RKO (cell line): ENCODE measurements at regions not wholly inside any gene's neighbourhood (a gene's known extent, or its start where the extent isn't known, plus 50 kb on each side); places are given as distances from the start of the nearest gene placed in this dataset.
"Not testable (repeated sequence)": the region's sequence is repeated elsewhere in the genome, so short reads cannot be mapped to it uniquely, and the experiment has no call there.

ENCODE experiments used
- DNase-seq: peaks from one replicate; pipeline ENCODE4 v3.0.0-alpha.2; 2016; ENCODE audit warnings: low spot score

GRCh38 chr5:104016646-104017045 is 454.1 kb upstream of the NUDT12 start:
- DNase-seq: peak; percentile 73

GRCh38 chr5:104015765-104016164 is 453.2 kb upstream of the NUDT12 start:
- no peak for DNase-seq

GRCh38 chr5:104002783-104003182 is 440.2 kb upstream of the NUDT12 start:
- not testable (repeated sequence) for DNase-seq

GRCh38 chr5:104001136-104001535 is 438.5 kb upstream of the NUDT12 start:
- no peak for DNase-seq

GRCh38 chr5:103993031-103993430 is 430.4 kb upstream of the NUDT12 start:
- DNase-seq: no peak

- DNase-seq: no peak
Measured at GRCh38 chr5:103990064-103990463, 427.5 kb upstream of the NUDT12 start.

- DNase-seq: no peak
Measured at GRCh38 chr5:103981592-103981991, 419.0 kb upstream of the NUDT12 start.

GRCh38 chr5:103973669-103974068 is 411.1 kb upstream of the NUDT12 start:
- DNase-seq: no peak

- not testable (repeated sequence) for DNase-seq
Measured at GRCh38 chr5:103966295-103966694, 403.7 kb upstream of the NUDT12 start.

- no peak for DNase-seq
Measured at GRCh38 chr5:103962023-103962422, 399.4 kb upstream of the NUDT12 start.

- no peak for DNase-seq
Measured at GRCh38 chr5:103953601-103954382, 391.2 kb upstream of the NUDT12 start.

GRCh38 chr5:103951776-103952175 is 389.2 kb upstream of the NUDT12 start:
- no peak for DNase-seq

- DNase-seq: no peak
Measured at GRCh38 chr5:103943230-103943629, 380.6 kb upstream of the NUDT12 start.

GRCh38 chr5:103942587-103943186 is 380.1 kb upstream of the NUDT12 start:
- peak; percentile 44 for DNase-seq

GRCh38 chr5:103941596-103941995 is 379.0 kb upstream of the NUDT12 start:
- no peak for DNase-seq

- DNase-seq: no peak
Measured at GRCh38 chr5:103938146-103938695, 375.6 kb upstream of the NUDT12 start.

GRCh38 chr5:103929338-103930013 is 366.9 kb upstream of the NUDT12 start:
- peak; percentile 55 for DNase-seq

GRCh38 chr5:103927739-103928138 is 365.1 kb upstream of the NUDT12 start:
- no peak for DNase-seq

GRCh38 chr5:103923616-103924168 is 361.1 kb upstream of the NUDT12 start:
- DNase-seq: no peak

GRCh38 chr5:103919506-103919905 is 356.9 kb upstream of the NUDT12 start:
- no peak for DNase-seq

GRCh38 chr5:103918668-103919367 is 356.2 kb upstream of the NUDT12 start:
- no peak for DNase-seq

GRCh38 chr5:103915081-103915480 is 352.5 kb upstream of the NUDT12 start:
- no peak for DNase-seq
